MM.1S (cell line): ENCODE measurements at regions not wholly inside any gene's neighbourhood (a gene's known extent, or its start where the extent isn't known, plus 50 kb on each side); places are given as distances from the start of the nearest gene placed in this dataset.

Experiments used
- DNase-seq: peaks from one replicate; pipeline ENCODE4 v3.0.0-alpha.2; 2015
- H2AFZ ChIP-seq: fragments of 300-600 bp; sonication (generic); 2 replicates; pipeline ENCODE4 v1.6.0; 2016; ENCODE audit warnings: antibody characterized with exemption, low read length
- H3F3A ChIP-seq: fragments of 300-600 bp; sonication (generic); 2 replicates; pipeline ENCODE4 v1.6.1; 2016; ENCODE audit warnings: mild to moderate bottlenecking, antibody characterized with exemption, low read length, moderate library complexity, mixed read lengths; ENCODE audit not compliant: insufficient read depth
- H3K27ac ChIP-seq: fragments of 300-600 bp; sonication (generic); 2 replicates; pipeline ENCODE4 v1.5.1; 2016; ENCODE audit warnings: mild to moderate bottlenecking, low read length
- H3K27me3 ChIP-seq: fragments of 300-600 bp; sonication (generic); replicated peaks from 2 replicates; pipeline ENCODE4 v1.6.0; 2016; ENCODE audit warnings: low read length; ENCODE audit not compliant: insufficient read depth
- H3K36me3 ChIP-seq: fragments of 300-600 bp; sonication (generic); replicated peaks from 2 replicates; pipeline ENCODE4 v1.6.1; 2016; ENCODE audit warnings: mild to moderate bottlenecking, low read length, mixed read lengths; ENCODE audit not compliant: insufficient read depth
- H3K4me1 ChIP-seq: fragments of 300-600 bp; sonication (generic); 2 replicates; pipeline ENCODE4 v1.6.1; 2016; ENCODE audit warnings: low read length, mixed read lengths
- H3K4me2 ChIP-seq: fragments of 300-600 bp; sonication (generic); 2 replicates; pipeline ENCODE4 v1.6.0; 2016; ENCODE audit warnings: low read depth, low read length
- H3K4me3 ChIP-seq: fragments of 300-600 bp; sonication (generic); 2 replicates; pipeline ENCODE4 v1.5.1; 2016; ENCODE audit warnings: low read length, mixed read lengths
- H3K79me2 ChIP-seq: fragments of 300-600 bp; sonication (generic); 2 replicates; pipeline ENCODE4 v1.6.1; 2016; ENCODE audit warnings: mixed run types, low read length, mixed read lengths
- H3K9ac ChIP-seq: fragments of 300-600 bp; sonication (generic); 2 replicates; pipeline ENCODE4 v1.6.1; 2016; ENCODE audit warnings: low read length, mixed read lengths
- H3K9me2 ChIP-seq: fragments of 300-600 bp; sonication (generic); replicated peaks from 2 replicates; pipeline ENCODE4 v1.6.1; 2016; ENCODE audit warnings: mild to moderate bottlenecking, low read length, mixed read lengths; ENCODE audit not compliant: insufficient read depth
- H3K9me3 ChIP-seq: fragments of 300-600 bp; sonication (generic); replicated peaks from 2 replicates; pipeline ENCODE4 v1.6.1; 2016; ENCODE audit warnings: mild to moderate bottlenecking, low read length, mixed read lengths; ENCODE audit not compliant: insufficient read depth
- H4K20me1 ChIP-seq: fragments of 300-600 bp; sonication (generic); 2 replicates; pipeline ENCODE4 v1.6.1; 2016; ENCODE audit warnings: mild to moderate bottlenecking, low read length, moderate library complexity, mixed read lengths; ENCODE audit not compliant: insufficient read depth
- CTCF ChIP-seq: fragments of 300-600 bp; sonication (generic); IDR thresholded peaks from 2 replicates; pipeline ENCODE4 v1.5.1; 2016; ENCODE audit warnings: antibody characterized with exemption, low read length, mixed read lengths
- EZH2 ChIP-seq: fragments of 300-600 bp; sonication (generic); optimal IDR thresholded peaks from 2 replicates; pipeline ENCODE3; 2017; ENCODE audit warnings: low read depth, mild to moderate bottlenecking, antibody characterized with exemption, low read length, mixed read lengths
- EZH2phosphoT487 ChIP-seq: fragments of 300-600 bp; sonication (generic); IDR thresholded peaks from 2 replicates; pipeline ENCODE4 v1.6.1; 2018; ENCODE audit warnings: antibody characterized with exemption, low read length

- H3K4me3 ChIP-seq = no peak overlapping the region
- H3F3A ChIP-seq = no peaks in the 10 kb centered on the region
- no peak overlapping the region for H3K4me2 ChIP-seq
- DNase-seq = peak; percentile 44
- no peaks in the 10 kb centered on the region for H3K36me3 ChIP-seq
- H2AFZ ChIP-seq = no peak overlapping the region
- H3K4me1 ChIP-seq = no peaks in the 10 kb centered on the region
- H3K79me2 ChIP-seq = no peaks in the 10 kb centered on the region
- no peaks in the 10 kb centered on the region for H3K27me3 ChIP-seq
- no peak overlapping the region for H3K27ac ChIP-seq
- H4K20me1 ChIP-seq = no peaks in the 10 kb centered on the region
- no peaks in the 10 kb centered on the region for H3K9me3 ChIP-seq
- no peak overlapping the region for H3K9ac ChIP-seq
- no peaks in the 10 kb centered on the region for H3K9me2 ChIP-seq
- TF ChIP-seq CTCF = peak; percentile 43
- no peak for TF ChIP-seq EZH2phosphoT487
Observed at GRCh38 chr14:25406818-25407217, 356.9 kb upstream of the STXBP6 start.

DNA sequence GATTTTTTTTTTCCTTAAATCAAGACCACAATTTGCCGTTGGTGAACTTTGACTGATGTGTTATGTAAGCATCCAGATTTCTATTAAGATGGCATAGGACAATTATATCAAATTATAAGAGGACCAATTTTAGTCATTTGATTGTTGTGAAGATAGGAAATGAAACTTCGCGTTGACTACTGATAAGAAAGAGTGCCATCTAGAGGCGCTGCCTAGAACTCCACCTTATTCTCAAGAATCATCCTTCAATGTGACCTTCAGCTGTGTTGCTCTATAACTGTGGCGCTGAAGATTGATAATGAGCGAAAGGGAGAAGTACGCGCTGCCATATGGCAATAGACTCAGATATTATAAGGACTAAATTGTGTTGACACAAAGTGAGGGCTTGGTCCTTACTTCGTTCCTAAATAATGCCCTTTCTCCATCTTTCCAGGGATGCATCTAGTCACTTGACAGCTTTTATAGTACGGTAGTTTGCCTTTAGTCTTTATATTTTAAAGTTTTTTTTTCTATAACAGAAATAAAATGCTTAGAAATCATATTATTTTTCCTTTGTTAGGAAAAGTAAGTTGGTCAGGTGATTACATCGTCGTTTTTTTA is 350.8 kb upstream of the STXBP6 start:
- Histone ChIP-seq H4K20me1 (no peaks in the 10 kb centered on the region), H2AFZ (no peak overlapping the region), H3K4me1 (no peaks in the 10 kb centered on the region), H3K9me2 (no peaks in the 10 kb centered on the region), H3K27me3 (no peaks in the 10 kb centered on the region), H3F3A (no peaks in the 10 kb centered on the region), H3K36me3 (no peaks in the 10 kb centered on the region), H3K4me2 (no peak overlapping the region), H3K27ac (no peak overlapping the region), H3K9me3 (no peaks in the 10 kb centered on the region), H3K79me2 (no peaks in the 10 kb centered on the region), H3K9ac (no peak overlapping the region), H3K4me3 (no peak overlapping the region)
- peak; percentile 54 for DNase-seq
- peak; percentile 56 for TF ChIP-seq CTCF
- no peak for TF ChIP-seq EZH2
- TF ChIP-seq EZH2phosphoT487 = no peak

DNA sequence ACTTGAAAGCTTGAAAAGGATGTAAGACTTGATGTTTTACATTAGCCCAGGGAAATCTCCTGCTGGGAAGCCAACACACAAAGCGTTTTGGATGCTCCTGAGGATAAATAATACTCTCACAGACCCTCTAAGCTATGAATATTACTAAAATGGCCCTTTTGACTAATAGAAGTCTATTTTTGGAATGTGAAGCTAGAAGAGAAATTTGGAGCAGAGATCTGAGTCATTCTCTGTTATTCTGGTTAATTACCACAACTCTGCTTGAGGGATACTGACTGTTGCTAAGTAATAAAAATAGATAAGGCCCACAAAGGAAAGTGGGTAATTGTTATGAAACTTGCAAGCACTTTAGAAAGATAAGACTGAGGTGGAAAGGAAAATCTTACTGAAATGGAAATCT is 346.2 kb upstream of the STXBP6 start:
- Histone ChIP-seq H3K36me3 (no peaks in the 10 kb centered on the region), H3K9ac (no peak overlapping the region), H3K4me1 (no peaks in the 10 kb centered on the region), H3K9me3 (no peaks in the 10 kb centered on the region), H3K9me2 (no peaks in the 10 kb centered on the region), H3K4me3 (no peak overlapping the region), H4K20me1 (no peaks in the 10 kb centered on the region), H3K4me2 (no peak overlapping the region), H2AFZ (no peak overlapping the region), H3K27me3 (no peaks in the 10 kb centered on the region; the same call in 1 of the 2 replicates), H3K27ac (no peak overlapping the region), H3F3A (no peaks in the 10 kb centered on the region), H3K79me2 (no peaks in the 10 kb centered on the region)
- DNase-seq = peak; percentile 30
- TF ChIP-seq EZH2phosphoT487 (no peak), EZH2 (no peak), CTCF (no peak)
